Neural cell (in vitro differentiated cells): ENCODE measurements at regions not wholly inside any gene's neighbourhood (a gene's known extent, or its start where the extent isn't known, plus 50 kb on each side); places are given as distances from the start of the nearest gene placed in this dataset.

Source experiments
- CTCF ChIP-seq: fragments of 450-650 bp; IDR thresholded peaks from 2 replicates; pipeline ENCODE4 v1.5.1; 2014; ENCODE audit warnings: antibody characterized with exemption, mild to moderate bottlenecking, moderate library complexity; ENCODE audit not compliant: poor library complexity, severe bottlenecking
- EP300 ChIP-seq: fragments of 450-650 bp; conservative IDR thresholded peaks from 2 replicates; pipeline ENCODE4 v1.6.1; 2014; ENCODE audit warnings: antibody characterized with exemption, mild to moderate bottlenecking, moderate library complexity; ENCODE audit not compliant: poor library complexity, severe bottlenecking
- EZH2 ChIP-seq: fragments of 200-600, 300-800 bp; shearing (Covaris generic), sonication (generic); IDR thresholded peaks from 2 replicates; pipeline ENCODE4 v1.6.1; 2014; ENCODE audit warnings: antibody characterized with exemption, low read length, borderline replicate concordance, mild to moderate bottlenecking; ENCODE audit not compliant: insufficient read depth, poor library complexity, severe bottlenecking
- POLR2AphosphoS5 ChIP-seq: IDR thresholded peaks from 2 replicates; pipeline ENCODE4 v1.6.1; 2012
- RAD21 ChIP-seq: fragments of 450-650 bp; conservative IDR thresholded peaks from 2 replicates; pipeline ENCODE4 v1.6.1; 2014; ENCODE audit warnings: antibody characterized with exemption, mild to moderate bottlenecking, moderate library complexity
- REST ChIP-seq: IDR thresholded peaks from 2 replicates; pipeline ENCODE4 v1.6.1; 2012; ENCODE audit warnings: borderline replicate concordance
- SMC3 ChIP-seq: fragments of 450-650 bp; conservative IDR thresholded peaks from 2 replicates; pipeline ENCODE4 v1.6.1; 2014; ENCODE audit warnings: antibody characterized with exemption, mild to moderate bottlenecking, moderate library complexity; ENCODE audit not compliant: poor library complexity
- TAF1 ChIP-seq: IDR thresholded peaks from 2 replicates; pipeline ENCODE4 v1.6.1; 2012; ENCODE audit warnings: low read depth

- TF ChIP-seq RAD21 (no peak), CTCF (no peak), POLR2AphosphoS5 (no peak), REST (no peak), EP300 (no peak), EZH2 (no peak), SMC3 (no peak), TAF1 (no peak)
Measured at GRCh38 chr13:39916330-39916729, 260.9 kb downstream of the COG6 start.
